Upper lobe of left lung (tissue), 4 donors: ENCODE measurements at regions not wholly inside any gene's neighbourhood (a gene's known extent, or its start where the extent isn't known, plus 50 kb on each side); places are given as distances from the start of the nearest gene placed in this dataset.

Experiments
- EP300 ChIP-seq, 4 donors: sonication (generic); formaldehyde crosslinking; IDR thresholded peaks; one replicate each; pipeline ENCODE4 v1.5.1; 2017; ENCODE audit warnings: antibody characterized with exemption in 4 of 4, control low read depth in 2 of 4
- POLR2AphosphoS5 ChIP-seq, 2 donors: sonication (generic); formaldehyde crosslinking; IDR thresholded peaks; one replicate each; pipeline ENCODE4 v1.5.1; 2017; ENCODE audit warnings: antibody characterized with exemption in 2 of 2

GRCh38 chr10:131697476-131698128 is 203.2 kb upstream of the PPP2R2D start:
- TF ChIP-seq POLR2AphosphoS5 (IDR thresholded peaks at IDR 0.05) = no peak
- no peak for TF ChIP-seq EP300 (IDR thresholded peaks at IDR 0.05)
